HG03025 (cell line): ENCODE measurements at regions not wholly inside any gene's neighbourhood (a gene's known extent, or its start where the extent isn't known, plus 50 kb on each side); places are given as distances from the start of the nearest gene placed in this dataset.
"Not testable (repeated sequence)": the region's sequence is repeated elsewhere in the genome, so short reads cannot be mapped to it uniquely, and the experiment has no call there.

Source experiments
- ATAC-seq: cut with Tn5 transposase; IDR thresholded peaks from one replicate; pipeline ENCODE4 v1.9.1; 2021; ENCODE audit warnings: mild to moderate bottlenecking, moderate library complexity; ENCODE audit not compliant: unreplicated experiment, low FRiP score

- ATAC-seq, result no peak
Measured at GRCh38 chr5:110812639-110813038, 73.8 kb downstream of the SLC25A46 start.

GRCh38 chr5:110815916-110816605 is 77.3 kb downstream of the SLC25A46 start:
- ATAC-seq, result no peak

GRCh38 chr5:110817459-110817858 is 78.7 kb downstream of the SLC25A46 start:
- no peak for ATAC-seq

- ATAC-seq, result no peak
Measured at GRCh38 chr5:110823571-110823970, 84.8 kb downstream of the SLC25A46 start.

GRCh38 chr5:110824936-110825441 is 86.2 kb downstream of the SLC25A46 start:
- no peak for ATAC-seq

- peak; percentile 51 for ATAC-seq
Measured at GRCh38 chr5:110832683-110833082, 93.9 kb downstream of the SLC25A46 start.

GRCh38 chr5:110834933-110835332 is 96.1 kb downstream of the SLC25A46 start:
- not testable (repeated sequence) for ATAC-seq

GRCh38 chr5:110836851-110837250 is 98.0 kb downstream of the SLC25A46 start:
- ATAC-seq, result no peak

GRCh38 chr5:110838357-110838756 is 99.5 kb downstream of the SLC25A46 start:
- not testable (repeated sequence) for ATAC-seq

GRCh38 chr5:110838961-110839360 is 100.2 kb downstream of the SLC25A46 start:
- no peak for ATAC-seq

GRCh38 chr5:110840347-110840960 is 101.6 kb downstream of the SLC25A46 start:
- no peak for ATAC-seq

- no peak for ATAC-seq
Measured at GRCh38 chr5:110841137-110841536, 102.3 kb downstream of the SLC25A46 start.

- ATAC-seq, result no peak
Measured at GRCh38 chr5:110842948-110843347, 104.1 kb downstream of the SLC25A46 start.

- ATAC-seq, result no peak
Measured at GRCh38 chr5:110844251-110844650, 105.4 kb downstream of the SLC25A46 start.

- no peak for ATAC-seq
Measured at GRCh38 chr5:110846398-110847001, 107.7 kb downstream of the SLC25A46 start.

- ATAC-seq, result no peak
Measured at GRCh38 chr5:110851357-110851756, 112.5 kb downstream of the SLC25A46 start.

GRCh38 chr5:110852053-110852452 is 113.2 kb downstream of the SLC25A46 start:
- ATAC-seq, result peak; percentile 84

- ATAC-seq, result no peak
Measured at GRCh38 chr5:110852541-110852940, 113.7 kb downstream of the SLC25A46 start.

GRCh38 chr5:110853267-110853666 is 114.5 kb downstream of the SLC25A46 start:
- no peak for ATAC-seq

- no peak for ATAC-seq
Measured at GRCh38 chr5:110854200-110854599, 115.4 kb downstream of the SLC25A46 start.

GRCh38 chr5:110855961-110856360 is 117.2 kb downstream of the SLC25A46 start:
- no peak for ATAC-seq
